Adipocyte (in vitro differentiated cells): ENCODE measurements at regions not wholly inside any gene's neighbourhood (a gene's known extent, or its start where the extent isn't known, plus 50 kb on each side); places are given as distances from the start of the nearest gene placed in this dataset.
"Not testable (repeated sequence)": the region's sequence is repeated elsewhere in the genome, so short reads cannot be mapped to it uniquely, and the experiment has no call there.

Experiments used
- DNase-seq: peaks from one replicate; pipeline ENCODE4 v3.0.0-alpha.2; 2015; ENCODE audit warnings: low read depth
- H3K27me3 ChIP-seq: replicated peaks from 2 replicates; pipeline ENCODE4 v1.7.0; 2013; ENCODE audit warnings: mild to moderate bottlenecking, low read length, moderate library complexity; ENCODE audit not compliant: control insufficient read depth, insufficient read depth
- H3K36me3 ChIP-seq: 2 replicates; pipeline ENCODE4 v1.7.0; 2013; ENCODE audit warnings: low read length, mild to moderate bottlenecking, moderate library complexity; ENCODE audit not compliant: control insufficient read depth, insufficient read depth, severe bottlenecking
- H3K4me1 ChIP-seq: 2 replicates; pipeline ENCODE4 v1.7.0; 2013; ENCODE audit warnings: mild to moderate bottlenecking, low read length, moderate library complexity; ENCODE audit not compliant: control insufficient read depth, insufficient read depth
- H3K4me3 ChIP-seq: 2 replicates; pipeline ENCODE4 v1.7.0; 2013; ENCODE audit warnings: mild to moderate bottlenecking, low read length, moderate library complexity
- H3K9ac ChIP-seq: 2 replicates; pipeline ENCODE4 v1.7.0; 2013; ENCODE audit warnings: mild to moderate bottlenecking, low read length, moderate library complexity
- H3K9me3 ChIP-seq: 2 replicates; pipeline ENCODE4 v1.7.0; 2013; ENCODE audit warnings: mild to moderate bottlenecking, low read length, moderate library complexity; ENCODE audit not compliant: control insufficient read depth

- Histone ChIP-seq H3K36me3 (no peaks in the 10 kb centered on the region), H3K4me3 (no peak overlapping the region), H3K9ac (no peak overlapping the region), H3K4me1 (no peaks in the 10 kb centered on the region), H3K27me3 (no peaks in the 10 kb centered on the region), H3K9me3 (no peaks in the 10 kb centered on the region)
- DNase-seq = no peak
Observed at GRCh38 chr4:161329852-161330251, 833.9 kb downstream of the FSTL5 start.

- Histone ChIP-seq H3K27me3 (no peaks in the 10 kb centered on the region), H3K36me3 (no peaks in the 10 kb centered on the region), H3K4me3 (no peak overlapping the region), H3K4me1 (no peaks in the 10 kb centered on the region), H3K9ac (no peak overlapping the region), H3K9me3 (no peaks in the 10 kb centered on the region)
- DNase-seq = peak; percentile 0
Observed at GRCh38 chr4:161321706-161322105, 842.1 kb downstream of the FSTL5 start.

GRCh38 chr4:161320377-161320776, 843.4 kb downstream of the FSTL5 start:
- Histone ChIP-seq H3K9me3 (no peaks in the 10 kb centered on the region), H3K4me1 (no peaks in the 10 kb centered on the region), H3K27me3 (no peaks in the 10 kb centered on the region), H3K36me3 (no peaks in the 10 kb centered on the region), H3K9ac (no peak overlapping the region), H3K4me3 (no peak overlapping the region)
- peak; percentile 6 for DNase-seq

GRCh38 chr4:161317000-161317399, 846.8 kb downstream of the FSTL5 start:
- Histone ChIP-seq H3K4me3 (no peak overlapping the region), H3K4me1 (no peaks in the 10 kb centered on the region), H3K9me3 (no peaks in the 10 kb centered on the region)

GRCh38 chr4:161314371-161314770, 849.4 kb downstream of the FSTL5 start:
- no peaks in the 10 kb centered on the region for H3K4me1 ChIP-seq
- no peak for DNase-seq
- H3K4me3 ChIP-seq = no peak overlapping the region
- no peaks in the 10 kb centered on the region for H3K9me3 ChIP-seq
- H3K27me3 ChIP-seq = no peaks in the 10 kb centered on the region
- H3K9ac ChIP-seq = no peak overlapping the region
- no peaks in the 10 kb centered on the region for H3K36me3 ChIP-seq

More at GRCh38 chr4:161317000-161317399, 846.8 kb downstream of the FSTL5 start:
- no peak overlapping the region for H3K9ac ChIP-seq
- no peaks in the 10 kb centered on the region for H3K27me3 ChIP-seq
- H3K36me3 ChIP-seq = no peaks in the 10 kb centered on the region
- no peak for DNase-seq

- no peak overlapping the region for H3K9ac ChIP-seq
- no peaks in the 10 kb centered on the region for H3K4me1 ChIP-seq
- no peak overlapping the region for H3K4me3 ChIP-seq
- H3K9me3 ChIP-seq = no peaks in the 10 kb centered on the region
- no peak for DNase-seq
- no peaks in the 10 kb centered on the region for H3K36me3 ChIP-seq
- no peaks in the 10 kb centered on the region for H3K27me3 ChIP-seq
Observed at GRCh38 chr4:161303551-161303950, 860.2 kb downstream of the FSTL5 start.

GRCh38 chr4:161291222-161291621, 872.6 kb downstream of the FSTL5 start:
- Histone ChIP-seq H3K36me3 (no peaks in the 10 kb centered on the region), H3K9ac (no peak overlapping the region), H3K9me3 (peaks cover 7% of the 10 kb centered on the region), H3K27me3 (no peaks in the 10 kb centered on the region), H3K4me3 (no peak overlapping the region), H3K4me1 (no peaks in the 10 kb centered on the region)
- no peak for DNase-seq

- Histone ChIP-seq H3K9ac (no peak overlapping the region), H3K9me3 (peaks cover 7% of the 10 kb centered on the region), H3K36me3 (no peaks in the 10 kb centered on the region), H3K4me3 (no peak overlapping the region), H3K27me3 (no peaks in the 10 kb centered on the region), H3K4me1 (no peaks in the 10 kb centered on the region)
- DNase-seq = no peak
Observed at GRCh38 chr4:161287678-161288352, 876.0 kb downstream of the FSTL5 start.

GRCh38 chr4:161285461-161285860, 878.3 kb downstream of the FSTL5 start:
- no peak overlapping the region for H3K9ac ChIP-seq
- H3K4me3 ChIP-seq = no peak overlapping the region
- no peak for DNase-seq
- H3K36me3 ChIP-seq = no peaks in the 10 kb centered on the region
- no peaks in the 10 kb centered on the region for H3K27me3 ChIP-seq
- no peaks in the 10 kb centered on the region for H3K4me1 ChIP-seq
- H3K9me3 ChIP-seq = no peaks in the 10 kb centered on the region

GRCh38 chr4:161280929-161281328, 882.9 kb downstream of the FSTL5 start:
- Histone ChIP-seq H3K36me3 (no peaks in the 10 kb centered on the region), H3K4me3 (no peak overlapping the region), H3K9me3 (no peaks in the 10 kb centered on the region), H3K4me1 (no peaks in the 10 kb centered on the region), H3K9ac (no peak overlapping the region), H3K27me3 (no peaks in the 10 kb centered on the region)
- no peak for DNase-seq

- Histone ChIP-seq H3K9ac (no peak overlapping the region), H3K36me3 (no peaks in the 10 kb centered on the region), H3K4me1 (no peaks in the 10 kb centered on the region), H3K27me3 (no peaks in the 10 kb centered on the region), H3K9me3 (no peaks in the 10 kb centered on the region), H3K4me3 (no peak overlapping the region)
- DNase-seq = no peak
Observed at GRCh38 chr4:161279095-161279494, 884.7 kb downstream of the FSTL5 start.

- not testable (repeated sequence) for DNase-seq, H3K4me1 ChIP-seq, H3K27me3 ChIP-seq, H3K9ac ChIP-seq, H3K9me3 ChIP-seq, H3K36me3 ChIP-seq, H3K4me3 ChIP-seq
Observed at GRCh38 chr4:161277150-161277787, 886.5 kb downstream of the FSTL5 start.
